UCSD-AML1 (cell line): ENCODE measurements at regions not wholly inside any gene's neighbourhood (a gene's known extent, or its start where the extent isn't known, plus 50 kb on each side); places are given as distances from the start of the nearest gene placed in this dataset.

Experiments used
- DNase-seq: peaks from one replicate; lab custom pipeline; 2025; ENCODE audit not compliant: unreplicated experiment; lab: John Stamatoyannopoulos, UW

- DNase-seq: no peak
These were observed 250.6 kb upstream of the NDST3 start for GRCh38 chr4:117783716-117784115.

GRCh38 chr4:117784266-117784665, 250.0 kb upstream of the NDST3 start:
- no peak for DNase-seq

GRCh38 chr4:117786566-117786965, 247.7 kb upstream of the NDST3 start:
- DNase-seq: no peak

- no peak for DNase-seq
These were observed 240.3 kb upstream of the NDST3 start for GRCh38 chr4:117793845-117794480.

- DNase-seq: no peak
These were observed 237.6 kb upstream of the NDST3 start for GRCh38 chr4:117796677-117797076.

- DNase-seq: no peak
These were observed 233.7 kb upstream of the NDST3 start for GRCh38 chr4:117800636-117801035.

GRCh38 chr4:117801756-117802155, 232.5 kb upstream of the NDST3 start:
- DNase-seq: no peak

GRCh38 chr4:117811731-117812130, 222.6 kb upstream of the NDST3 start:
- no peak for DNase-seq

GRCh38 chr4:117814277-117815246, 219.7 kb upstream of the NDST3 start:
- DNase-seq: no peak

GRCh38 chr4:117817301-117817700, 217.0 kb upstream of the NDST3 start:
- no peak for DNase-seq

GRCh38 chr4:117821834-117822233, 212.5 kb upstream of the NDST3 start:
- DNase-seq: no peak

GRCh38 chr4:117823388-117823787, 210.9 kb upstream of the NDST3 start:
- DNase-seq: no peak

GRCh38 chr4:117825600-117825999, 208.7 kb upstream of the NDST3 start:
- no peak for DNase-seq

- no peak for DNase-seq
These were observed 203.1 kb upstream of the NDST3 start for GRCh38 chr4:117831060-117831683.

- no peak for DNase-seq
These were observed 198.7 kb upstream of the NDST3 start for GRCh38 chr4:117835566-117835965.

GRCh38 chr4:117844594-117844993, 189.7 kb upstream of the NDST3 start:
- no peak for DNase-seq

- DNase-seq: no peak
These were observed 189.0 kb upstream of the NDST3 start for GRCh38 chr4:117845270-117845669.

- no peak for DNase-seq
These were observed 186.4 kb upstream of the NDST3 start for GRCh38 chr4:117847849-117848248.

- DNase-seq: no peak
These were observed 166.1 kb upstream of the NDST3 start for GRCh38 chr4:117868201-117868600.

- DNase-seq: no peak
These were observed 160.5 kb upstream of the NDST3 start for GRCh38 chr4:117873779-117874178.

GRCh38 chr4:117874216-117874615, 160.1 kb upstream of the NDST3 start:
- DNase-seq: no peak

- DNase-seq: no peak
These were observed 144.3 kb upstream of the NDST3 start for GRCh38 chr4:117889978-117890377.
